Vagina (tissue), 2 donors: ENCODE measurements at regions not wholly inside any gene's neighbourhood (a gene's known extent, or its start where the extent isn't known, plus 50 kb on each side); places are given as distances from the start of the nearest gene placed in this dataset.

Source experiments
- DNase-seq, 2 donors: peaks; one replicate each; pipeline ENCODE4 v3.0.0-alpha.2; 2017; ENCODE audit errors: extremely low spot score in 2 of 2
- H3K27ac ChIP-seq: fragments of 200-600 bp; sonication (generic); one replicate; pipeline ENCODE4 v1.5.1; 2019
- H3K27me3 ChIP-seq: fragments of 200-600 bp; sonication (generic); one replicate; pipeline ENCODE4 v1.5.1; 2019
- H3K36me3 ChIP-seq, 2 donors: fragments of 200-600 bp; sonication (generic); one replicate each; pipeline ENCODE4 v1.5.1; 2017 to 2019
- H3K4me1 ChIP-seq: fragments of 200-600 bp; sonication (generic); one replicate; pipeline ENCODE4 v1.5.1; 2019
- H3K4me3 ChIP-seq, 2 donors: fragments of 200-600 bp; sonication (generic); 1 replicate in 1 of 2; 2 replicates in 1 of 2; pipeline ENCODE4 v1.5.1; 2016 to 2019
- H3K9me3 ChIP-seq: fragments of 200-600 bp; sonication (generic); one replicate; pipeline ENCODE4 v1.5.1; 2019
- POLR2A ChIP-seq, 2 donors: fragments of 450-650 bp; IDR thresholded peaks; one replicate each; pipeline ENCODE4 v1.6.1; 2017; ENCODE audit warnings: antibody characterized with exemption in 2 of 2, mild to moderate bottlenecking in 2 of 2, moderate library complexity in 2 of 2
- POLR2AphosphoS5 ChIP-seq, 2 donors: sonication (generic); formaldehyde crosslinking; IDR thresholded peaks; one replicate each; pipeline ENCODE4 v1.9.0; 2017; ENCODE audit warnings: antibody characterized with exemption in 2 of 2, mild to moderate bottlenecking in 2 of 2, low read depth in 1 of 2; ENCODE audit not compliant: insufficient read depth in 1 of 2
- intact Hi-C: fragments of 100-400 bp; cut with DNase I; formaldehyde crosslinking; loops from one replicate; pipeline ENCODE4 v1.15.1; 2023
- TF ChIP-seq, protein P1 (sequence below), 3 experiments: fragments of 450-650 bp in 2 of 3; fragments of 200-600 bp in 1 of 3; sonication (generic) in 1 of 3; IDR thresholded peaks; one replicate each; pipeline ENCODE4 v1.5.1; 2017 to 2019; ENCODE audit warnings: antibody characterized with exemption in 3 of 3, mild to moderate bottlenecking in 2 of 3, moderate library complexity in 2 of 3

GRCh38 chr5:144026286-144026685 is 144.2 kb downstream of the YIPF5 start:
- Histone ChIP-seq H3K27ac (no peak overlapping the region), H3K9me3 (no peaks in the 10 kb centered on the region), H3K36me3 (no peaks in the 10 kb centered on the region), H3K4me3 (no peak overlapping the region), H3K4me1 (peaks cover 16% of the 10 kb centered on the region), H3K27me3 (no peaks in the 10 kb centered on the region)
- no peak for TF ChIP-seq POLR2A (IDR thresholded peaks at IDR 0.05)
- TF ChIP-seq, protein P1, sequence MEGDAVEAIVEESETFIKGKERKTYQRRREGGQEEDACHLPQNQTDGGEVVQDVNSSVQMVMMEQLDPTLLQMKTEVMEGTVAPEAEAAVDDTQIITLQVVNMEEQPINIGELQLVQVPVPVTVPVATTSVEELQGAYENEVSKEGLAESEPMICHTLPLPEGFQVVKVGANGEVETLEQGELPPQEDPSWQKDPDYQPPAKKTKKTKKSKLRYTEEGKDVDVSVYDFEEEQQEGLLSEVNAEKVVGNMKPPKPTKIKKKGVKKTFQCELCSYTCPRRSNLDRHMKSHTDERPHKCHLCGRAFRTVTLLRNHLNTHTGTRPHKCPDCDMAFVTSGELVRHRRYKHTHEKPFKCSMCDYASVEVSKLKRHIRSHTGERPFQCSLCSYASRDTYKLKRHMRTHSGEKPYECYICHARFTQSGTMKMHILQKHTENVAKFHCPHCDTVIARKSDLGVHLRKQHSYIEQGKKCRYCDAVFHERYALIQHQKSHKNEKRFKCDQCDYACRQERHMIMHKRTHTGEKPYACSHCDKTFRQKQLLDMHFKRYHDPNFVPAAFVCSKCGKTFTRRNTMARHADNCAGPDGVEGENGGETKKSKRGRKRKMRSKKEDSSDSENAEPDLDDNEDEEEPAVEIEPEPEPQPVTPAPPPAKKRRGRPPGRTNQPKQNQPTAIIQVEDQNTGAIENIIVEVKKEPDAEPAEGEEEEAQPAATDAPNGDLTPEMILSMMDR (IDR thresholded peaks at IDR 0.05) = no peak
- no peak for TF ChIP-seq POLR2AphosphoS5 (IDR thresholded peaks at IDR 0.05; ENCODE audit: insufficient read depth in 1 of 2, low read depth in 1 of 2)
- intact Hi-C loops = no loop called here
- DNase-seq = no peak

- TF ChIP-seq, protein P1 (IDR thresholded peaks at IDR 0.05) = no peak
- no peak for TF ChIP-seq POLR2A (IDR thresholded peaks at IDR 0.05)
- TF ChIP-seq POLR2AphosphoS5 (IDR thresholded peaks at IDR 0.05; ENCODE audit: insufficient read depth in 1 of 2, low read depth in 1 of 2) = no peak
- H3K4me1 ChIP-seq = peaks cover 25% of the 10 kb centered on the region
- no peak for DNase-seq
- H3K27ac ChIP-seq = no peak overlapping the region
- no peaks in the 10 kb centered on the region for H3K9me3 ChIP-seq
- intact Hi-C loops = no loop called here
- no peak overlapping the region for H3K4me3 ChIP-seq
- no peaks in the 10 kb centered on the region for H3K27me3 ChIP-seq
- H3K36me3 ChIP-seq = no peaks in the 10 kb centered on the region
These were observed 142.4 kb downstream of the YIPF5 start for GRCh38 chr5:144028058-144028457.

DNA sequence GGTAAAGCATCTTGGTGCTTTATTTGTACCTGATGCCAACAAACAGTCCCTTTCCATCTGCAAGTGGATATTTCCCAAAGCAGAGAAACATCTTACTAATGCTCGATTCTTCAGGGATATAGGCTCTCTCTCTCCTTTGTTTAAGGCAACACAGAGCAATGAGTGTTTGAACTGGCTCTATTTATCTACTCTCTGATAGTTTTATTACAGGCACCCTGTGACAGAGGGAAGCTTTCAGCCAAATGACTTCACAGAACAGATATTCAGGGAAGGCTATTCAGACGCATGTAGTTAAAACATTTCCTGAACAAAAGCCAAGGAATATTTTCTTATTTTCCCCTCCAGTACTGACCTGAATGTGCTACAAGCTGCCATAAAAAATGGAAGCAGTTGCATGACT is 141.8 kb downstream of the YIPF5 start:
- peak in 1 of 2 donors; percentile 27 for TF ChIP-seq POLR2AphosphoS5 (IDR thresholded peaks at IDR 0.05; ENCODE audit: insufficient read depth in 1 of 2, low read depth in 1 of 2)
- TF ChIP-seq POLR2A (IDR thresholded peaks at IDR 0.05) = no peak
- TF ChIP-seq, protein P1 (IDR thresholded peaks at IDR 0.05) = no peak
- H3K9me3 ChIP-seq = no peaks in the 10 kb centered on the region
- no peak for DNase-seq
- intact Hi-C loops = no loop called here
- H3K36me3 ChIP-seq = no peaks in the 10 kb centered on the region
- no peak overlapping the region for H3K27ac ChIP-seq
- H3K27me3 ChIP-seq = no peaks in the 10 kb centered on the region
- peaks cover 25% of the 10 kb centered on the region for H3K4me1 ChIP-seq
- H3K4me3 ChIP-seq = no peak overlapping the region

- Histone ChIP-seq H3K4me1 (peaks cover 25% of the 10 kb centered on the region), H3K27ac (no peak overlapping the region), H3K4me3 (no peak overlapping the region), H3K27me3 (no peaks in the 10 kb centered on the region), H3K9me3 (no peaks in the 10 kb centered on the region), H3K36me3 (no peaks in the 10 kb centered on the region)
- TF ChIP-seq POLR2A (IDR thresholded peaks at IDR 0.05) (no peak), POLR2AphosphoS5 (IDR thresholded peaks at IDR 0.05; ENCODE audit: insufficient read depth in 1 of 2, low read depth in 1 of 2) (no peak)
- TF ChIP-seq, protein P1 (IDR thresholded peaks at IDR 0.05) = no peak
- DNase-seq = no peak
- intact Hi-C loops = no loop called here
These were observed 139.6 kb downstream of the YIPF5 start for GRCh38 chr5:144030904-144031303.

- H3K36me3 ChIP-seq = no peaks in the 10 kb centered on the region
- H3K27ac ChIP-seq = no peak overlapping the region
- TF ChIP-seq, protein P1 (IDR thresholded peaks at IDR 0.05) = no peak
- no peak for TF ChIP-seq POLR2AphosphoS5 (IDR thresholded peaks at IDR 0.05; ENCODE audit: insufficient read depth in 1 of 2, low read depth in 1 of 2)
- no peak for TF ChIP-seq POLR2A (IDR thresholded peaks at IDR 0.05)
- DNase-seq = no peak
- H3K4me3 ChIP-seq = no peak overlapping the region
- H3K27me3 ChIP-seq = no peaks in the 10 kb centered on the region
- H3K4me1 ChIP-seq = peaks cover 25% of the 10 kb centered on the region
- H3K9me3 ChIP-seq = no peaks in the 10 kb centered on the region
- intact Hi-C loops = no loop called here
These were observed 138.1 kb downstream of the YIPF5 start for GRCh38 chr5:144032375-144032774.
